ENCODE measurements at regions not wholly inside any gene's neighbourhood (a gene's known extent, or its start where the extent isn't known, plus 50 kb on each side); places are given as distances from the start of the nearest gene placed in this dataset.

- Histone ChIP-seq H3K27me3 (ENCODE audit: insufficient read depth, poor library complexity, severe bottlenecking) (no peaks in the 10 kb centered on the region), H3K27ac (replicated peaks) (no peak overlapping the region), H3K4me3 (replicated peaks; ENCODE audit: insufficient read depth, low read length) (no peak overlapping the region)
- no peak for DNase-seq (ENCODE audit: low read depth in 1 of 2, low spot score in 1 of 2)
- no peak for TF ChIP-seq POLR2AphosphoS5 (IDR thresholded peaks at IDR 0.05; ENCODE audit: low read depth)
- TF ChIP-seq, protein P1, sequence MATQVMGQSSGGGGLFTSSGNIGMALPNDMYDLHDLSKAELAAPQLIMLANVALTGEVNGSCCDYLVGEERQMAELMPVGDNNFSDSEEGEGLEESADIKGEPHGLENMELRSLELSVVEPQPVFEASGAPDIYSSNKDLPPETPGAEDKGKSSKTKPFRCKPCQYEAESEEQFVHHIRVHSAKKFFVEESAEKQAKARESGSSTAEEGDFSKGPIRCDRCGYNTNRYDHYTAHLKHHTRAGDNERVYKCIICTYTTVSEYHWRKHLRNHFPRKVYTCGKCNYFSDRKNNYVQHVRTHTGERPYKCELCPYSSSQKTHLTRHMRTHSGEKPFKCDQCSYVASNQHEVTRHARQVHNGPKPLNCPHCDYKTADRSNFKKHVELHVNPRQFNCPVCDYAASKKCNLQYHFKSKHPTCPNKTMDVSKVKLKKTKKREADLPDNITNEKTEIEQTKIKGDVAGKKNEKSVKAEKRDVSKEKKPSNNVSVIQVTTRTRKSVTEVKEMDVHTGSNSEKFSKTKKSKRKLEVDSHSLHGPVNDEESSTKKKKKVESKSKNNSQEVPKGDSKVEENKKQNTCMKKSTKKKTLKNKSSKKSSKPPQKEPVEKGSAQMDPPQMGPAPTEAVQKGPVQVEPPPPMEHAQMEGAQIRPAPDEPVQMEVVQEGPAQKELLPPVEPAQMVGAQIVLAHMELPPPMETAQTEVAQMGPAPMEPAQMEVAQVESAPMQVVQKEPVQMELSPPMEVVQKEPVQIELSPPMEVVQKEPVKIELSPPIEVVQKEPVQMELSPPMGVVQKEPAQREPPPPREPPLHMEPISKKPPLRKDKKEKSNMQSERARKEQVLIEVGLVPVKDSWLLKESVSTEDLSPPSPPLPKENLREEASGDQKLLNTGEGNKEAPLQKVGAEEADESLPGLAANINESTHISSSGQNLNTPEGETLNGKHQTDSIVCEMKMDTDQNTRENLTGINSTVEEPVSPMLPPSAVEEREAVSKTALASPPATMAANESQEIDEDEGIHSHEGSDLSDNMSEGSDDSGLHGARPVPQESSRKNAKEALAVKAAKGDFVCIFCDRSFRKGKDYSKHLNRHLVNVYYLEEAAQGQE (IDR thresholded peaks at IDR 0.05; ENCODE audit: insufficient replicate concordance, low read depth), result no peak
- no peak for TF ChIP-seq GABPA (IDR thresholded peaks at IDR 0.05; ENCODE audit: low read depth)
- no peak for TF ChIP-seq SPI1 (IDR thresholded peaks at IDR 0.05; ENCODE audit: borderline replicate concordance, low read depth)
- TF ChIP-seq CTCF (IDR thresholded peaks at IDR 0.05; ENCODE audit: insufficient read depth, low read length), result no peak
Observed at GRCh38 chr5:23963449-23963848, 456.0 kb downstream of the PRDM9 start.

- H3K4me3 ChIP-seq (replicated peaks; ENCODE audit: insufficient read depth, low read length), result no peak overlapping the region
- no peak for DNase-seq (ENCODE audit: low read depth in 1 of 2, low spot score in 1 of 2)
- H3K27ac ChIP-seq (replicated peaks), result no peak overlapping the region
- TF ChIP-seq GABPA (IDR thresholded peaks at IDR 0.05; ENCODE audit: low read depth) (no peak), SPI1 (IDR thresholded peaks at IDR 0.05; ENCODE audit: borderline replicate concordance, low read depth) (no peak), POLR2AphosphoS5 (IDR thresholded peaks at IDR 0.05; ENCODE audit: low read depth) (no peak), CTCF (IDR thresholded peaks at IDR 0.05; ENCODE audit: insufficient read depth, low read length) (no peak)
- no peaks in the 10 kb centered on the region for H3K27me3 ChIP-seq (ENCODE audit: insufficient read depth, poor library complexity, severe bottlenecking)
Observed at GRCh38 chr5:23977365-23977764, 470.0 kb downstream of the PRDM9 start.

GRCh38 chr5:23977997-23978396, 470.6 kb downstream of the PRDM9 start:
- no peak overlapping the region for H3K4me3 ChIP-seq (replicated peaks; ENCODE audit: insufficient read depth, low read length)
- no peak for TF ChIP-seq GABPA (IDR thresholded peaks at IDR 0.05; ENCODE audit: low read depth)
- TF ChIP-seq, protein P1 (IDR thresholded peaks at IDR 0.05; ENCODE audit: insufficient replicate concordance, low read depth), result no peak
- no peak for TF ChIP-seq SPI1 (IDR thresholded peaks at IDR 0.05; ENCODE audit: borderline replicate concordance, low read depth)
- peak; percentile 15 for TF ChIP-seq CTCF (IDR thresholded peaks at IDR 0.05; ENCODE audit: insufficient read depth, low read length)
- no peak for TF ChIP-seq POLR2AphosphoS5 (IDR thresholded peaks at IDR 0.05; ENCODE audit: low read depth)
- H3K27me3 ChIP-seq (ENCODE audit: insufficient read depth, poor library complexity, severe bottlenecking), result no peaks in the 10 kb centered on the region
- H3K27ac ChIP-seq (replicated peaks), result no peak overlapping the region
- DNase-seq (ENCODE audit: low read depth in 1 of 2, low spot score in 1 of 2), result peak; percentile 6 to 17

GRCh38 chr5:23991406-23991805, 484.0 kb downstream of the PRDM9 start:
- Histone ChIP-seq H3K4me3 (replicated peaks; ENCODE audit: insufficient read depth, low read length) (no peak overlapping the region), H3K27me3 (ENCODE audit: insufficient read depth, poor library complexity, severe bottlenecking) (no peaks in the 10 kb centered on the region), H3K27ac (replicated peaks) (no peak overlapping the region)
- no peak for DNase-seq (ENCODE audit: low read depth in 1 of 2, low spot score in 1 of 2)
- no peak for TF ChIP-seq SPI1 (IDR thresholded peaks at IDR 0.05; ENCODE audit: borderline replicate concordance, low read depth)
- TF ChIP-seq POLR2AphosphoS5 (IDR thresholded peaks at IDR 0.05; ENCODE audit: low read depth), result no peak
- TF ChIP-seq GABPA (IDR thresholded peaks at IDR 0.05; ENCODE audit: low read depth), result no peak
- TF ChIP-seq, protein P1 (IDR thresholded peaks at IDR 0.05; ENCODE audit: insufficient replicate concordance, low read depth), result no peak
- TF ChIP-seq CTCF (IDR thresholded peaks at IDR 0.05; ENCODE audit: insufficient read depth, low read length), result no peak

Data from HL-60 (cell line).